HEK293T (cell line): ENCODE measurements at regions not wholly inside any gene's neighbourhood (a gene's known extent, or its start where the extent isn't known, plus 50 kb on each side); places are given as distances from the start of the nearest gene placed in this dataset.

ENCODE experiments used
- ARNT ChIP-seq: fragments of 450-650 bp; IDR thresholded peaks from 2 replicates; pipeline ENCODE4 v1.6.1; 2017; ENCODE audit warnings: mild to moderate bottlenecking
- BHLHE40 ChIP-seq: fragments of 450-650 bp; IDR thresholded peaks from 2 replicates; pipeline ENCODE4 v1.6.1; 2016; ENCODE audit warnings: mild to moderate bottlenecking, moderate library complexity, borderline replicate concordance
- ELF4 ChIP-seq: fragments of 450-650 bp; IDR thresholded peaks from 2 replicates; pipeline ENCODE4 v1.6.1; 2017; ENCODE audit warnings: antibody characterized with exemption
- FOXA1 ChIP-seq: fragments of 450-650 bp; IDR thresholded peaks from 2 replicates; pipeline ENCODE4 v1.6.1; 2016; ENCODE audit warnings: mild to moderate bottlenecking
- FOXM1 ChIP-seq: fragments of 450-650 bp; IDR thresholded peaks from 2 replicates; pipeline ENCODE4 v1.6.1; 2017; ENCODE audit warnings: mild to moderate bottlenecking, borderline replicate concordance
- HDGF ChIP-seq: fragments of 450-650 bp; IDR thresholded peaks from 2 replicates; pipeline ENCODE4 v1.6.1; 2017; ENCODE audit warnings: antibody characterized with exemption, borderline replicate concordance
- L3MBTL2 ChIP-seq: fragments of 450-650 bp; conservative IDR thresholded peaks from 2 replicates; pipeline ENCODE4 v1.6.1; 2016; ENCODE audit warnings: mild to moderate bottlenecking
- NFRKB ChIP-seq: fragments of 450-650 bp; IDR thresholded peaks from 2 replicates; pipeline ENCODE4 v1.6.1; 2016; ENCODE audit warnings: mild to moderate bottlenecking, moderate library complexity
- SP1 ChIP-seq: fragments of 450-650 bp; IDR thresholded peaks from 2 replicates; pipeline ENCODE4 v1.6.1; 2017
- SUZ12 ChIP-seq: fragments of 450-650 bp; IDR thresholded peaks from 2 replicates; pipeline ENCODE4 v1.6.1; 2016; ENCODE audit warnings: mild to moderate bottlenecking
- TARDBP ChIP-seq: fragments of 450-650 bp; IDR thresholded peaks from 2 replicates; pipeline ENCODE4 v1.6.1; 2016

DNA sequence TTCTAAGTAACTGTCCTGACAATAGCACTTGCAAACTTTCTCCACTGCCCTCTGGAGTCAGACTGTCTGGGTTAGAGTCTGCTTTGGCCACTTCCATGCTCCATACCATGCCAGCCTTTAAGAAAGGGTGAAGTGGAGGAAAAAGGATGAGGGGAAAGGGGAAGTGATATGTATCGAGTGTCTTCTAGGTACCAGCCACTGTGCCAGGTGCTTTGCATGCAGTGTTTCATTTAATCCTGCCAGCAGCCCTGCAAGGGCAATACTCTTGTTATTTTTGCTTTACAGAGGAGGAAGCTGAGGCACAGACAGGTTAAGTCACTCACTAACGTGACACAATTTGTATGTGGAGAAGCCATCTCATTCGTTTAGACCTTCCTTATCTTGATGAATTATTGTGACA, 55.6 kb downstream of the RTL9 start:
- TF ChIP-seq FOXM1 (no peak), SP1 (no peak), FOXA1 (no peak), NFRKB (no peak), TARDBP (no peak), HDGF (no peak), ARNT (no peak), L3MBTL2 (no peak), BHLHE40 (no peak), SUZ12 (no peak), ELF4 (no peak)
